HG03196 (cell line): ENCODE measurements at regions not wholly inside any gene's neighbourhood (a gene's known extent, or its start where the extent isn't known, plus 50 kb on each side); places are given as distances from the start of the nearest gene placed in this dataset.

Source experiments
- ATAC-seq: cut with Tn5 transposase; IDR thresholded peaks from one replicate; pipeline ENCODE4 v1.9.1; 2021; ENCODE audit not compliant: unreplicated experiment

- no peak for ATAC-seq
Observed at GRCh38 chr10:109517748-109518147, 405.6 kb downstream of the XPNPEP1 start.

GRCh38 chr10:109504401-109504800, 418.9 kb downstream of the XPNPEP1 start:
- ATAC-seq, result no peak

GRCh38 chr10:109487691-109488090, 435.6 kb downstream of the XPNPEP1 start:
- no peak for ATAC-seq

DNA sequence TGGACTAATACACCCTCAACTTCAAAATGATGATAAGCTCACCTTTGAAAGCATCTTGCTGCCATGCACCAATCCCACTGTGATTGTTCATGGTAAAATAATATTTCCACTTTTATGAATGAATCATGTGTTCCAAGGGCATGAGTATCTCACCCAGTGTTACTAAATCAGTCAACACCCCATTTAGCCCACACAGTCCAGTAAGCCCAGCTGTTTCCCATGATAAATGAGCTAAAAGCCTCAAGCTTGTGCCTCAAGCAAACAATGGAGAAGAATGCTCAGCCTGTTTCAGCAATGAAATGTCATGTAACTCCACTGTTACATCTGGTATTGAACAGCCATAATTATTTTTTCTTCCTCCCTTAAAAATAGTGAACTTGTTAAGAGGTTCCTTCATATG, 442.5 kb downstream of the XPNPEP1 start:
- no peak for ATAC-seq

DNA sequence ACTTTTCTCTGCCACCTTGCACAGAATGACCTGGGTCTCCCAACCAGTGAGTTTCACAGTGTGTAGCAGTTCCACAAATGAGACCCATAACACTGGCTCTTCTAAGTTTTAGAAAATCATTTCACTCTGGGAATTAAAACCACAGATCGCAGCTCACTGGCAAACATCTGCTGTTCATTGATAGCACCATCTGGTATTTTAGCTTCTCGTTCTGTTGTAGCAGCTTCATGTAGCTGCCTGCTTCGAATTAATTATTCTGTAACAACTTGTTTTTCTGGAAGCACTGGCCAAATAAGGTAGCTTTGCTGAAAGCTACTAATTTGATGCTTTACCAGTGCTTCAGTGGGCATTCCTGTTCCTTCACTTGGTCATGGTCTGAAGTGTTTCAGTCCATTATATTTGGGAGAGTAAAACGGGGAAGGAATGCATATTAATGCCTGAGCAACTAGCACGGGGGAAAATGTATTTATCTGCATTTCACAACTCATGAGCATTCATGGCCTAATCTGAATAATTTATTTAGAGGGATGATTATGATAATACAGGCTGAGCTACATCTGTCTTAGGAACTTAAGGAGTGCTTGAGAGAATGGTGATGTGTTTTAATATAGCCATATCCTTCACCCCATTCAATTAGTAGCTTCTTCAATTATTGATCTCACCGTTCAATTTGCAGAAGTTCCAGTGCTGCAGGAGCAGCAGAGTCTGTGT, 447.4 kb downstream of the XPNPEP1 start:
- ATAC-seq, result no peak

DNA sequence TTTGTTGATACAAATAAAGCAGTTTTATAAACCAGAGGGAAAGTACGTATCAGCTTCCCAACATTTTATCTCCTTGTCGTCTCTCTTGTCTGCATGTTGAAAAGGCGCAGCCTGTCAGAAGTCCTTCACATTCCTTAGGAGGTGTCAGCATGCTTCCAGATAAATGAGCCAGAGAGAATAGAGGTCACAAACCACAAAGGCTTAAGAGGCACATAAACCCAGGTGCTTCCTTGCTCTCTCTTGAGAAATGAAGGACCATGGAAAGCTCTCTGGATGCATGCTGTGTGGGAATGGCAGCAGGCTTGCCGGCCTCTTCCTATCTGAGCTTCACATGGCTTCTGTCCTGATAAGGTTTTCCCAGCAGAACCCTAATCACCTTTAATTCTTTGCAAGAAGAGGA, 448.5 kb downstream of the XPNPEP1 start:
- ATAC-seq, result no peak

- ATAC-seq, result no peak
Observed at GRCh38 chr10:109474261-109474660, 449.1 kb downstream of the XPNPEP1 start.

- no peak for ATAC-seq
Observed at GRCh38 chr10:109467551-109467950, 455.8 kb downstream of the XPNPEP1 start.

DNA sequence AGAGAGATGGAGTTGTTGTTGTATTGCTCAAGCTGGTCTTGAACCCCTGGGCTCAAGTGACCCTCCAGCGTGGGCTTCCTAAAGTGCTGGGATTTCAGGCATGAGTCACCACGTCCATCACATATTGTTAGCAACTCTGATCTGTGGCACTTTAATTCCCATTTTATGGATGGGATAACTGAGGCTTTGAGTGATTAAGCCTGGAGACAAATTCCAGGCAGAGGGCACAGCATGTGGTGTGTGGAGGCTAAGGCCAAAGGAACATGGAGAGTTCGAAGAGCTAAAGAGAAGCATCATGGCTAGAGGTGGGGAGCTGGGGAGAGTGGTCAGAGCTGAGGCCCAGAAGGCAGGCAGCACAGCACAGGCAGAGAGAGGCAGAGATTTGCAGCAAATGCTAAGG, 458.4 kb downstream of the XPNPEP1 start:
- ATAC-seq, result no peak

DNA sequence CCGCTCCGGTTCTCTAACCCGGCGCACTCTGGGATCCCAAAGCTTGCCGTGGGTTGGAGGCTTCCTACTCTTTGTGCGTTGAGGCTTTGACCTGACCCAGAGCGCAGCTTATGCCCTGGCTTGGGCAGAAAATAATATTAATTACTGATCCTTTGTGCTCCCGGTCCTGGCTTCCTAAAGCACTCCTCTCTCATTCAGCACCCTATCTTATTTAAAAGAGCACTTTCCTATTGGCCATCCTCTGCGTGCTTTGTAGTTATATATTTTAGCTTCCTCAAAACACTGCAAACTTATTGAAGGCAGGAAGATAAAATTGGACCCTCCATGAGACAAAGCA, 466.0 kb downstream of the XPNPEP1 start:
- ATAC-seq, result no peak

- no peak for ATAC-seq
Observed at GRCh38 chr10:109456566-109457301, 466.6 kb downstream of the XPNPEP1 start.

DNA sequence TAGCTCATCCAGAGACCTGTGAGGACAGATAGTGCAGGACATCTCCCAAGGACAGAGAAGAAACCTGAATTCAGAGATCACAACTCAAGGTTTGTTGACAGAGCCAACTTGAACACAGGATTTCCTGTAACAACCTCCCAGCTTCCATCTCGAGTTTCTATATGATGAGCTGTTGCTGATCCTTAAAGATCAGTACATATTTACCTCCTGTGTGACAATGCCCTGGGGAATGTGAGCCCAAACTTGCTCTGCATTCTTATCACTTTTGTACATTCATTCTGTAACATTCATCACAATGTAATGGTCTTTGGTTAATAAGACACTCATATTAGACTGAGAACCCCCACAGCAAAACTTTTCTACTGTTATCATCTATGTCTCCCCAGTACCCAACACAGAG, 468.6 kb downstream of the XPNPEP1 start:
- no peak for ATAC-seq

DNA sequence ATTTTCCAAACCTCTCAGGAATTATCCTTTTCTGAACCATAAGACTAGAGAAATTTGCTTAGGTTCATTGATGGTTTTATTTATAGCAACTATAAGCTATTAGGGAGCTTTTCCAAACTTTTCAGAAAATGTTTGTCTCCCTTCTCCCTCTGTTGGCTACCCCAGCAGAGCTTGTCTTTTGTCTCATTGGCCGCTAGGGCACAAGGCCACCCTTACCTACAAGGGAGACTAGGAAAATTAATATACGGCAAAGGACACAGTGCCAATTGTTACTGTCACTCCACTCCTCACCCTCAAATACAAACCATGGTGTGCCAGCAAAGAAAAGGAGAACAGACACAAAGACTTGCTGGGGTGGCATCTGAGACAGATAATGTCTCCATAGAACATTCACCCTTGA, 471.4 kb downstream of the XPNPEP1 start:
- ATAC-seq, result no peak

DNA sequence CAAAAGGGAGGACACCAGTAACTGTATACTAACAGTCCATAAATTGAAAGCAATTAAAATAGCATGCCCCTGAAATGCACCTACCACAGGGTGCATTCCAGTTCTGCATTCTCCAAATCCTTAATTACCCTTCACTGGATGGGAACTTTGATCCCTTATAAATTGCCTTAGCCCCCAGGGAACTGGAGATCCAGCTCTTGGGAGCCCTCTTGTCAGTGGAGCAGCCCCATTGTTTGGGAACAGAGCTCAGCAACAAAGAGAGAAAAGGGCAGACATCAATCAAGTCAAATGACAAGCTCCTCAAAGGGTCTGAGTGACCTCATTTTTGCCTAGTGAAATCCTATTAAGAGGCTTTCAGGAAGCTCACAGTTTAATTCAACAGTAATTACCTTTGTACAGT, 472.6 kb downstream of the XPNPEP1 start:
- no peak for ATAC-seq

- no peak for ATAC-seq
Observed at GRCh38 chr10:109433434-109433833, 489.9 kb downstream of the XPNPEP1 start.

- ATAC-seq, result no peak
Observed at GRCh38 chr10:109432281-109432680, 491.0 kb downstream of the XPNPEP1 start.

DNA sequence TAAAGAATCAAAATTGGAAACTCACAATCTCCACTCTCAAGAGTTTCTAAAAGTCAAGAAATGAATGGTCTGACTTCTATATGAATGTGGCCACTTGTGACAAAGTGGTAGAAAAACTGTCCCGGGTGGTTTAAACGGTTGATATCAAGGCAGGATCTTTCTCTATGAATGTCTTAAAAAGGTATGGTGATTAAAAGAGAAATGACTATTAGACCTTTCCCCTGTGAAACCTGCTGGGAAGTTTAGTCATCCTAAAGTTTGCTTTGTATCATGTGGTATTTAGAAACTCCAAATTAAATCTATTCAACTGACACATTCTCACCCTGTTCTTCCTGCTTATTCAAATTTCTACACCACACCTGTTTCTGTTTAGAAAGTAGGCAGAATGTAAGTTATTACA, 492.5 kb downstream of the XPNPEP1 start:
- no peak for ATAC-seq

DNA sequence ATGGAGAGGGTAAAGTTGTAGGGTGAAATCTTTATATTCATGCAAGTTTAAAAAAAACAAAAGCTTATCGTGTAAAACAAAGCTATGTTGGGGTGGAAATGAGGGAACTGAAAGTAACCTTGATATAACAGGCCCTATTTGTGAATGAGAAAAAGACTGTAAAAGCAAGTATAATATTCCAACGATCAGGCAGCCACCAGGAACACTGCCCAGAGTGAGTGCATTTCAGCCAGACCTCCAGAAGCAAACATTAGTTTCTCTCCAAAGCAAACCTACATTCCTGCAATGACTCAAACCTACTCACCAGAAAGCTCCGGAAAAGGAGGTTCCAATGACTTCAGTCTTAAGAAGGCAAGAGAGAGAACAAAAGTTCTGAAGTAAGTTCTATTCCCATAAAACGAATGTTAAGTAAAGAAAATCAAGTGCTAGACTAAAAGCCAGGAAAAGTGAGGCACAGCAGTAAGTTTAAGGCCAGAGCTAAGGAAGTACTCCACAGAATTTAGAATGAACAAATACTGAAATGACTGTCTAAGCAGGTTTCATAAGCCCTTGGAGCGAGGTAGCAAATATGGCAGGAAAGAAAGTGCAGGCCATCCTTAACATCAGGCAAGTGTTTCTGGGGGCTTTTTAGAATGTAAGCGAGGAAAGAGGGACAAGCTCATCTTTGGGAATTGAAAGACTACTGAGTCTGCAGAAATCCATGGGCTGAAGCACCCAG, 493.1 kb downstream of the XPNPEP1 start:
- ATAC-seq, result no peak

- ATAC-seq, result no peak
Observed at GRCh38 chr10:109428775-109429491, 494.4 kb downstream of the XPNPEP1 start.

DNA sequence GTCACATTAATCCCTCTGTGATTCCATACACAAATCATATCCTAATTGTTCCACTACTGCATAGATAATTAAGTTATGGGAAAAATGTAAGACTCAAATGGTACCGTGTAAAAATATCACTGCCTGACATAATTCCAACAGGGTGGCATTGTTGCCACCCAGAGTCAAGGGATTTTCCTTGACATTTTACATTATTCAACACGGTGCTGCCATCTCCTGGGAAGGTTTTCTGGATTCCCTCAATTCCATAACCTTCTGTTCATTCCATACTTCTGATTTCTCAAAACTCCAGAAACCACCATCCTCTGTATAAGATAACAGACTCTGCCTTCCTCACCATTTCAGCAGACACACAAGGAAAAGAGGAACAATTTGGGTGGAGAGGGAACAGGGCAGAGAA, 495.9 kb downstream of the XPNPEP1 start:
- ATAC-seq, result no peak

DNA sequence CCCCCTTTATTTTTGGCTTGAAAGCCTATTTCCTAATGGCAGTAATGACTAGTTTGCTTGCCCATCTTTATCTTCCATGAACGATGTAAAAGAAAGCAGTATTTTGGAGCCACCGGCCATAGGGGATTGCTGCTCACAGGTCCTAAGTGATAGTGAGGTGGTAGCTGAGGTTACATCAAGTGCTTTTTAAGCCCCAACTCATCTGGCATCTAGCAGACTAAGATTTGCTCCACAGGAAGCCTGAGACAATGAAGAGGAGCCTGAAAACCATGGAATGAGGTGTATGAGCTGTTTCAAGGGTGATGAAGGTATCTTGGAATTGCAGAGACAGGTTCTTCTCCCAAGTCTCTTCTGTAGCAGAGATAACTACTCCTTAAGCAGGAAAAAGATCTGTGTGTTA, 496.3 kb downstream of the XPNPEP1 start:
- ATAC-seq, result no peak

- ATAC-seq, result no peak
Observed at GRCh38 chr10:109418795-109419194, 504.5 kb downstream of the XPNPEP1 start.
